GM10266 (cell line): ENCODE measurements at regions not wholly inside any gene's neighbourhood (a gene's known extent, or its start where the extent isn't known, plus 50 kb on each side); places are given as distances from the start of the nearest gene placed in this dataset.

ENCODE experiments used
- DNase-seq: peaks from one replicate; pipeline ENCODE4 v3.0.0; 2012; ENCODE audit errors: extremely low spot score
- CTCF ChIP-seq: IDR thresholded peaks from 2 replicates; pipeline ENCODE4 v1.5.1; 2012; ENCODE audit warnings: mild to moderate bottlenecking, low read depth; ENCODE audit not compliant: control insufficient read depth, insufficient read depth; ENCODE audit errors: missing control alignments

- TF ChIP-seq CTCF = no peak
- no peak for DNase-seq
Measured at GRCh38 chr1:101652484-101652883, 344.2 kb downstream of the OLFM3 start.

- no peak for DNase-seq
Measured at GRCh38 chr1:101653482-101653946, 343.2 kb downstream of the OLFM3 start.

GRCh38 chr1:101664726-101665125, 332.0 kb downstream of the OLFM3 start:
- no peak for TF ChIP-seq CTCF
- DNase-seq = no peak

More at GRCh38 chr1:101653482-101653946, 343.2 kb downstream of the OLFM3 start:
- TF ChIP-seq CTCF = peak; percentile 31

GRCh38 chr1:101667761-101668160, 329.0 kb downstream of the OLFM3 start:
- no peak for DNase-seq
- no peak for TF ChIP-seq CTCF

DNA sequence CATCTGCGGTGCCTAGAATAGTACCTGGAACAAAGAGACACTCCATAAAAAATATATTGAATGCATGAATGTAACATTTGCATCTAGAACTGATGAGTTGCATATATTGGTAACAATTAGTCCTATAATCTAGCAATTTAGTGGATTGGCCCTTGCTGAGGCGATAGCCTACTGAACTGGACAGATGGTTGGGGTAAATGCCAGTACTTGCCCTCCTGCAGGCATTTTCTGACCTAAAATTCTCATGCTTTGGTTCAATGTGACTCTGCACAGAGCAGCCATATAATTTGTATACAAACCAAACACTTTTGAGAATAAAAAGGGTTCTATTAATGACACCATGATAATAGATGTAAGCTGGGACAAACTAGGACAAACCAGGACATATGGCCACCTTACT, 313.6 kb downstream of the OLFM3 start:
- DNase-seq = no peak
- TF ChIP-seq CTCF = no peak

- TF ChIP-seq CTCF = no peak
- no peak for DNase-seq
Measured at GRCh38 chr1:101683561-101683960, 313.2 kb downstream of the OLFM3 start.

DNA sequence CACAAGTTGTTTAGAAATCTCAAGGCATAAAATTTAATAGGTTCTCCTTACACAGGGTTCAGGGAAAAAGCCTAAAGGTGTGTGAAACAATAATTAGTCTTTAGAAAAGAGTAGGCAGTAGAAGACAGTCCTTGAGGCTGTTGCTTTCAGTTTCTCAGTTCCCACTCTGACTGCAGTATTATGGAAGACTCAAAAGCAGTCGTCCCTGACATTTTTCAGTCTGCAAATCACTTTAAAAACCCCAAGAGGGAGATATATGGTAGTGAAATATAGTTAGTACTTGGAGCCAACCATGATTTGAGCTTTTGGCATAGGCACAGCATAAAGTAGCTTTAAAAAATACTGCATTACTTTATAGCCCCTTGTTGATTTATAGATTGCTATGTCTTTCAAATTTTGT, 299.7 kb downstream of the OLFM3 start:
- DNase-seq = no peak

More for the DNA sequence above, 299.7 kb downstream of the OLFM3 start:
- no peak for TF ChIP-seq CTCF
